NCI-H1694 (cell line): ENCODE measurements at regions not wholly inside any gene's neighbourhood (a gene's known extent, or its start where the extent isn't known, plus 50 kb on each side); places are given as distances from the start of the nearest gene placed in this dataset.
"Not testable (repeated sequence)": the region's sequence is repeated elsewhere in the genome, so short reads cannot be mapped to it uniquely, and the experiment has no call there.

ENCODE experiments used
- DNase-seq: peaks from one replicate; lab custom pipeline; 2025; lab: John Stamatoyannopoulos, UW

- DNase-seq = no peak
Observed at GRCh38 chr2:228522276-228522675, 340.8 kb upstream of the SPHKAP start.

GRCh38 chr2:228519561-228519960 is 338.1 kb upstream of the SPHKAP start:
- DNase-seq = no peak

- no peak for DNase-seq
Observed at GRCh38 chr2:228516019-228516418, 334.5 kb upstream of the SPHKAP start.

- not testable (repeated sequence) for DNase-seq
Observed at GRCh38 chr2:228513480-228513879, 332.0 kb upstream of the SPHKAP start.

- DNase-seq = no peak
Observed at GRCh38 chr2:228509021-228509420, 327.5 kb upstream of the SPHKAP start.

GRCh38 chr2:228507870-228508269 is 326.4 kb upstream of the SPHKAP start:
- DNase-seq = no peak

- DNase-seq = no peak
Observed at GRCh38 chr2:228507231-228507824, 325.8 kb upstream of the SPHKAP start.

GRCh38 chr2:228503731-228504130 is 322.2 kb upstream of the SPHKAP start:
- no peak for DNase-seq

GRCh38 chr2:228493852-228494251 is 312.4 kb upstream of the SPHKAP start:
- DNase-seq = no peak

- no peak for DNase-seq
Observed at GRCh38 chr2:228479014-228479413, 297.5 kb upstream of the SPHKAP start.

GRCh38 chr2:228474466-228474865 is 293.0 kb upstream of the SPHKAP start:
- no peak for DNase-seq

- DNase-seq = no peak
Observed at GRCh38 chr2:228469721-228470120, 288.2 kb upstream of the SPHKAP start.

- DNase-seq = no peak
Observed at GRCh38 chr2:228466851-228467250, 285.4 kb upstream of the SPHKAP start.

GRCh38 chr2:228465408-228465807 is 283.9 kb upstream of the SPHKAP start:
- DNase-seq = no peak

- no peak for DNase-seq
Observed at GRCh38 chr2:228458364-228458763, 276.9 kb upstream of the SPHKAP start.

- no peak for DNase-seq
Observed at GRCh38 chr2:228447266-228447915, 265.9 kb upstream of the SPHKAP start.

- peak; percentile 69 for DNase-seq
Observed at GRCh38 chr2:228446734-228447133, 265.2 kb upstream of the SPHKAP start.

GRCh38 chr2:228444161-228444560 is 262.7 kb upstream of the SPHKAP start:
- DNase-seq = no peak

GRCh38 chr2:228433721-228434120 is 252.2 kb upstream of the SPHKAP start:
- no peak for DNase-seq

GRCh38 chr2:228432116-228432515 is 250.6 kb upstream of the SPHKAP start:
- no peak for DNase-seq

GRCh38 chr2:228430986-228431385 is 249.5 kb upstream of the SPHKAP start:
- DNase-seq = no peak

GRCh38 chr2:228426502-228427216 is 245.2 kb upstream of the SPHKAP start:
- no peak for DNase-seq

- not testable (repeated sequence) for DNase-seq
Observed at GRCh38 chr2:228425411-228426060, 244.0 kb upstream of the SPHKAP start.
